Fibroblast of lung (primary cell): ENCODE measurements at regions not wholly inside any gene's neighbourhood (a gene's known extent, or its start where the extent isn't known, plus 50 kb on each side); places are given as distances from the start of the nearest gene placed in this dataset.

Experiments
- DNase-seq, 2 donors: peaks; one replicate each; pipeline versions ENCODE4 v3.0.0 to v3.0.0-alpha.2; 2010; ENCODE audit warnings: low read depth in 2 of 2
- H2AFZ ChIP-seq: 2 replicates; pipeline ENCODE4 v1.5.1; 2012; ENCODE audit warnings: low read length, control low read depth, inconsistent platforms
- H3K27ac ChIP-seq: 2 replicates; pipeline ENCODE4 v1.5.1; 2011; ENCODE audit warnings: low read length, control low read depth; ENCODE audit not compliant: insufficient read depth
- H3K27me3 ChIP-seq: 2 replicates; pipeline ENCODE4 v1.5.1; 2011; ENCODE audit warnings: mild to moderate bottlenecking, low read length; ENCODE audit not compliant: control insufficient read depth, insufficient read depth
- H3K36me3 ChIP-seq: 2 replicates; pipeline ENCODE4 v1.5.1; 2011; ENCODE audit warnings: low read length; ENCODE audit not compliant: control insufficient read depth, insufficient read depth
- H3K4me1 ChIP-seq: 2 replicates; pipeline ENCODE4 v1.5.1; 2011; ENCODE audit warnings: low read length; ENCODE audit not compliant: control insufficient read depth, insufficient read depth; ENCODE audit errors: extremely low read depth
- H3K4me2 ChIP-seq: 2 replicates; pipeline ENCODE4 v1.5.1; 2011; ENCODE audit warnings: low read length, control low read depth; ENCODE audit not compliant: insufficient read depth; ENCODE audit errors: extremely low read depth
- H3K4me3 ChIP-seq, 4 experiments: fragments of 200-600 bp in 1 of 4; sonication (generic) in 1 of 4; replicated peaks in 1 of 4; 2 replicates each; pipeline ENCODE4 v1.5.1; 2011 to 2016; ENCODE audit warnings: low read length in 4 of 4, low read depth in 3 of 4, mild to moderate bottlenecking in 3 of 4, control low read depth in 2 of 4, inconsistent platforms in 1 of 4, mixed read lengths in 1 of 4; ENCODE audit not compliant: insufficient read depth in 1 of 4; ENCODE audit errors: control extremely low read depth in 1 of 4
- H3K79me2 ChIP-seq: 2 replicates; pipeline ENCODE4 v1.5.1; 2012; ENCODE audit warnings: mild to moderate bottlenecking, low read length, inconsistent platforms; ENCODE audit not compliant: control insufficient read depth, insufficient read depth
- H3K9ac ChIP-seq: 2 replicates; pipeline ENCODE4 v1.5.1; 2011; ENCODE audit warnings: mild to moderate bottlenecking, low read length, control low read depth; ENCODE audit not compliant: insufficient read depth
- H3K9me3 ChIP-seq: 2 replicates; pipeline ENCODE4 v1.5.1; 2012; ENCODE audit warnings: low read depth, low read length; ENCODE audit not compliant: control insufficient read depth, insufficient read depth
- H4K20me1 ChIP-seq: 2 replicates; pipeline ENCODE4 v1.5.1; 2011; ENCODE audit warnings: low read length; ENCODE audit not compliant: control insufficient read depth, insufficient read depth; ENCODE audit errors: extremely low read depth
- CTCF ChIP-seq, 2 donors: IDR thresholded peaks in 1 of 2; conservative IDR thresholded peaks in 1 of 2; 1 replicate in 1 of 2; 2 replicates in 1 of 2; pipeline ENCODE4 v1.5.1; 2011 to 2012; ENCODE audit warnings: low read length in 2 of 2, control low read depth in 1 of 2, inconsistent platforms in 1 of 2, low read depth in 1 of 2, mild to moderate bottlenecking in 1 of 2
- EZH2 ChIP-seq: IDR thresholded peaks from 2 replicates; pipeline ENCODE4 v1.5.1; 2012; ENCODE audit warnings: low read length, control low read depth, mild to moderate bottlenecking; ENCODE audit errors: missing control alignments

- DNase-seq: peak in 1 of 2 donors; percentile 24
- TF ChIP-seq EZH2 (no peak), CTCF (conservative IDR thresholded peaks at IDR 0.05 in 1 of 2, IDR thresholded peaks at IDR 0.05 in 1 of 2; ENCODE audit: low read depth in 1 of 2, low read length in 2 of 2) (no peak)
- H2AFZ ChIP-seq: no peak overlapping the region
These were observed 370.6 kb upstream of the UBE2E3 start for GRCh38 chr2:180609626-180610340.

GRCh38 chr2:180607514-180608049 is 372.8 kb upstream of the UBE2E3 start:
- Histone ChIP-seq H3K27ac (no peak overlapping the region), H4K20me1 (no peaks in the 10 kb centered on the region), H2AFZ (peak overlapping the region; percentile 69), H3K4me3 (no peak overlapping the region), H3K79me2 (no peaks in the 10 kb centered on the region), H3K4me2 (no peak overlapping the region), H3K9me3 (no peaks in the 10 kb centered on the region), H3K27me3 (no peaks in the 10 kb centered on the region), H3K36me3 (no peaks in the 10 kb centered on the region), H3K4me1 (no peaks in the 10 kb centered on the region), H3K9ac (no peak overlapping the region)
- no peak for DNase-seq
- no peak for TF ChIP-seq EZH2

More at GRCh38 chr2:180609626-180610340, 370.6 kb upstream of the UBE2E3 start:
- H3K9ac ChIP-seq: no peak overlapping the region
- no peaks in the 10 kb centered on the region for H3K27me3 ChIP-seq
- no peak overlapping the region for H3K4me2 ChIP-seq
- no peaks in the 10 kb centered on the region for H3K79me2 ChIP-seq
- no peak overlapping the region for H3K27ac ChIP-seq
- no peak overlapping the region for H3K4me3 ChIP-seq
- no peaks in the 10 kb centered on the region for H3K9me3 ChIP-seq
- H3K4me1 ChIP-seq: no peaks in the 10 kb centered on the region
- no peaks in the 10 kb centered on the region for H3K36me3 ChIP-seq
- H4K20me1 ChIP-seq: no peaks in the 10 kb centered on the region

- H3K36me3 ChIP-seq: no peaks in the 10 kb centered on the region
- H3K27ac ChIP-seq: no peak overlapping the region
- no peak overlapping the region for H2AFZ ChIP-seq
- H3K4me2 ChIP-seq: no peak overlapping the region
- DNase-seq: peak; percentile 6 to 10
- no peak overlapping the region for H3K9ac ChIP-seq
- no peak for TF ChIP-seq EZH2
- TF ChIP-seq CTCF (conservative IDR thresholded peaks at IDR 0.05 in 1 of 2, IDR thresholded peaks at IDR 0.05 in 1 of 2; ENCODE audit: low read depth in 1 of 2, low read length in 2 of 2): peak; percentile 19 to 20
- no peaks in the 10 kb centered on the region for H3K9me3 ChIP-seq
- no peaks in the 10 kb centered on the region for H3K4me1 ChIP-seq
- H3K27me3 ChIP-seq: no peaks in the 10 kb centered on the region
- no peak overlapping the region for H3K4me3 ChIP-seq
- no peaks in the 10 kb centered on the region for H3K79me2 ChIP-seq
- H4K20me1 ChIP-seq: no peaks in the 10 kb centered on the region
These were observed 376.3 kb upstream of the UBE2E3 start for GRCh38 chr2:180604077-180604476.
